ENCODE measurements at regions not wholly inside any gene's neighbourhood (a gene's known extent, or its start where the extent isn't known, plus 50 kb on each side); places are given as distances from the start of the nearest gene placed in this dataset.

GRCh38 chr12:59890896-59891579 is 295.2 kb downstream of the SLC16A7 start:
- Histone ChIP-seq H3K36me3 (ENCODE audit: insufficient read depth, low read length) (no peaks in the 10 kb centered on the region), H3K4me1 (ENCODE audit: insufficient read depth, low read length) (no peaks in the 10 kb centered on the region), H3K27ac (ENCODE audit: low read depth, low read length) (no peak overlapping the region), H3K4me3 (ENCODE audit: low read length) (no peak overlapping the region), H3K27me3 (ENCODE audit: insufficient read depth, low read length, poor library complexity, severe bottlenecking) (no peaks in the 10 kb centered on the region), H3K9me3 (ENCODE audit: low read length) (no peaks in the 10 kb centered on the region)
- ChIA-PET CTCF (no interaction called here), POLR2A (no interaction called here)
- no peaks in the 10 kb centered on the region for H3K36me3 Mint-ChIP-seq
- peaks cover 0 to 2% (median 0%) of the 10 kb centered on the region in 5 donors for H3K9me3 Mint-ChIP-seq
- no peaks in the 10 kb centered on the region for H3K4me1 Mint-ChIP-seq
- DNase-seq, result no peak
- no peak overlapping the region for H3K27ac Mint-ChIP-seq
- H3K4me3 Mint-ChIP-seq, result no peak overlapping the region
- peaks cover 0 to 2% of the 10 kb centered on the region in 2 donors for H3K27me3 Mint-ChIP-seq

DNA sequence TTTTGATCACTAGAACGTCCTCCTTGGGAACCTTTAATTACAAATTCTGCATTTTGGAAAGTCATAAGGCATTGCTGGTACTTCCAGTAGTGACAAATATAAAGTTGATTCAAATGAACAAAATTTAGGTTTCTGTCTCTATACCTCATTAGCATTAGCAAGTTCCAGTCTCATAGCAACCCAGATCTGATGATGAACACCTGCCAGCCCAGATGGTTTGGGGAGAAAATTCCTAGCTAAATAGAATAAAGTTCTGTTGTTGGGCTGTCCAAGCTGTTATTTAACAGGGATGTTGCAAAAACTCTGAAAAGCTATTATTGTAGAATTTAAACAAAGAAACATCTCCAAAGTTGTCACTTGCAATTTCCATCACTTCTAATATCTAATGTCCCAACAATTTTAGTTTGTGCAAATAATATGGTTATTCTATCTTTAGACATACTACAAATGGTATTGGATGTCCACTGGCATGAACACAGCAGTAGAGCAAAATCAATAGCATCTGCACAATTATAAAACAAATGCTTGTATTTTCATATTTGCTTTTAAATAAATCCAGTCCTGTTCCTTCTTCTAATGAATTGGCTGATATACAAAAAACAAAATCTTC is 299.4 kb downstream of the SLC16A7 start:
- Histone ChIP-seq H3K36me3 (ENCODE audit: insufficient read depth, low read length) (no peaks in the 10 kb centered on the region), H3K4me1 (ENCODE audit: insufficient read depth, low read length) (no peaks in the 10 kb centered on the region), H3K27ac (ENCODE audit: low read depth, low read length) (no peak overlapping the region), H3K4me3 (ENCODE audit: low read length) (no peak overlapping the region), H3K9me3 (ENCODE audit: low read length) (no peaks in the 10 kb centered on the region), H3K27me3 (ENCODE audit: insufficient read depth, low read length, poor library complexity, severe bottlenecking) (no peaks in the 10 kb centered on the region)
- Mint-ChIP-seq H3K27me3 (no peaks in the 10 kb centered on the region), H3K4me3 (no peak overlapping the region), H3K27ac (no peak overlapping the region), H3K9me3 (peaks cover 0 to 2% (median 0%) of the 10 kb centered on the region in 5 donors), H3K4me1 (no peaks in the 10 kb centered on the region), H3K36me3 (no peaks in the 10 kb centered on the region)
- ChIA-PET CTCF (no interaction called here), POLR2A (no interaction called here)
- DNase-seq, result no peak

- Histone ChIP-seq H3K36me3 (ENCODE audit: insufficient read depth, low read length) (no peaks in the 10 kb centered on the region), H3K9me3 (ENCODE audit: low read length) (no peaks in the 10 kb centered on the region), H3K27ac (ENCODE audit: low read depth, low read length) (no peak overlapping the region), H3K4me3 (ENCODE audit: low read length) (no peak overlapping the region), H3K27me3 (ENCODE audit: insufficient read depth, low read length, poor library complexity, severe bottlenecking) (no peaks in the 10 kb centered on the region), H3K4me1 (ENCODE audit: insufficient read depth, low read length) (no peaks in the 10 kb centered on the region)
- DNase-seq, result no peak
- H3K27me3 Mint-ChIP-seq, result no peaks in the 10 kb centered on the region
- ChIA-PET CTCF (no interaction called here), POLR2A (no interaction called here)
- no peak overlapping the region for H3K4me3 Mint-ChIP-seq
- no peaks in the 10 kb centered on the region for H3K4me1 Mint-ChIP-seq
- H3K9me3 Mint-ChIP-seq, result peaks cover 0 to 5% (median 2%) of the 10 kb centered on the region in 5 donors
- H3K36me3 Mint-ChIP-seq, result peaks cover 0 to 2% (median 0%) of the 10 kb centered on the region in 3 donors
- H3K27ac Mint-ChIP-seq, result no peak overlapping the region
Measured at GRCh38 chr12:59904874-59905521, 309.2 kb downstream of the SLC16A7 start.

- Mint-ChIP-seq H3K4me3 (no peak overlapping the region), H3K36me3 (no peaks in the 10 kb centered on the region)
Measured at GRCh38 chr12:59911516-59911915, 315.7 kb downstream of the SLC16A7 start.

GRCh38 chr12:59916988-59917387 is 321.2 kb downstream of the SLC16A7 start:
- DNase-seq, result no peak
- Histone ChIP-seq H3K36me3 (ENCODE audit: insufficient read depth, low read length) (no peaks in the 10 kb centered on the region), H3K9me3 (ENCODE audit: low read length) (no peaks in the 10 kb centered on the region), H3K4me1 (ENCODE audit: insufficient read depth, low read length) (no peaks in the 10 kb centered on the region), H3K27me3 (ENCODE audit: insufficient read depth, low read length, poor library complexity, severe bottlenecking) (no peaks in the 10 kb centered on the region), H3K4me3 (ENCODE audit: low read length) (no peak overlapping the region), H3K27ac (ENCODE audit: low read depth, low read length) (no peak overlapping the region)
- Mint-ChIP-seq H3K27me3 (no peaks in the 10 kb centered on the region), H3K4me3 (no peak overlapping the region), H3K27ac (no peak overlapping the region), H3K4me1 (no peaks in the 10 kb centered on the region), H3K9me3 (peaks cover 2 to 4% (median 3%) of the 10 kb centered on the region in 5 donors), H3K36me3 (no peaks in the 10 kb centered on the region)
- ChIA-PET CTCF (no interaction called here), POLR2A (no interaction called here)

More at GRCh38 chr12:59911516-59911915, 315.7 kb downstream of the SLC16A7 start:
- Histone ChIP-seq H3K4me3 (ENCODE audit: low read length) (no peak overlapping the region), H3K36me3 (ENCODE audit: insufficient read depth, low read length) (no peaks in the 10 kb centered on the region), H3K27me3 (ENCODE audit: insufficient read depth, low read length, poor library complexity, severe bottlenecking) (no peaks in the 10 kb centered on the region), H3K27ac (ENCODE audit: low read depth, low read length) (no peak overlapping the region), H3K9me3 (ENCODE audit: low read length) (no peaks in the 10 kb centered on the region), H3K4me1 (ENCODE audit: insufficient read depth, low read length) (no peaks in the 10 kb centered on the region)
- DNase-seq, result no peak
- Mint-ChIP-seq H3K27ac (no peak overlapping the region), H3K9me3 (peaks cover 0 to 2% (median 0%) of the 10 kb centered on the region in 5 donors), H3K27me3 (no peaks in the 10 kb centered on the region), H3K4me1 (no peaks in the 10 kb centered on the region)
- ChIA-PET CTCF (no interaction called here), POLR2A (no interaction called here)

DNA sequence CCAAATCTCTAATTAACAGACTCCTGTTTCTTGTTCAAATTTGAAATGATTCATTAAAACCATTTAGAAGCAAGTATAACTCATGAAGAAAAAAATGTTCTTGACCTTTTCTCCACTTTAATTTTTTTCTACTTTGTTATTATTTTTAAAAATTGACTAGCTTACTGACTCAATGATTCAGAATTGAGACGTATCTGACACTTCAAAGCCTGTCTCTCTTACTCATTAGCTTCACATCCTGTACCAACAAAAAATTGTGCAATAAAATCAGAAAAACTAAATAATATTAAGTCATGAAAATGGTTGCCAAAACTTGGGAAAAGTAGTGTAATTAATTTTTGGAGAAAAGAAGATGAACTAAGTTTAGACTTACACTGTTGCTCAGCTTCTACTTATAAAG is 331.2 kb downstream of the SLC16A7 start:
- Histone ChIP-seq H3K4me3 (ENCODE audit: low read length) (no peak overlapping the region), H3K27me3 (ENCODE audit: insufficient read depth, low read length, poor library complexity, severe bottlenecking) (no peaks in the 10 kb centered on the region), H3K36me3 (ENCODE audit: insufficient read depth, low read length) (no peaks in the 10 kb centered on the region), H3K27ac (ENCODE audit: low read depth, low read length) (no peak overlapping the region), H3K4me1 (ENCODE audit: insufficient read depth, low read length) (no peaks in the 10 kb centered on the region), H3K9me3 (ENCODE audit: low read length) (no peaks in the 10 kb centered on the region)
- DNase-seq, result no peak
- POLR2A ChIA-PET, result no interaction called here
- Mint-ChIP-seq H3K4me3 (no peak overlapping the region), H3K27me3 (no peaks in the 10 kb centered on the region), H3K9me3 (peaks cover 0 to 1% (median 0%) of the 10 kb centered on the region in 5 donors), H3K36me3 (no peaks in the 10 kb centered on the region), H3K4me1 (no peaks in the 10 kb centered on the region), H3K27ac (no peak overlapping the region)
- CTCF ChIA-PET, result no interaction called here

GRCh38 chr12:59928416-59928815 is 332.6 kb downstream of the SLC16A7 start:
- Mint-ChIP-seq H3K4me3 (no peak overlapping the region), H3K36me3 (no peaks in the 10 kb centered on the region), H3K27ac (no peak overlapping the region), H3K9me3 (peaks cover 0 to 3% (median 0%) of the 10 kb centered on the region in 5 donors), H3K4me1 (no peaks in the 10 kb centered on the region), H3K27me3 (no peaks in the 10 kb centered on the region)
- CTCF ChIA-PET, result no interaction called here
- H3K36me3 ChIP-seq (ENCODE audit: insufficient read depth, low read length), result no peaks in the 10 kb centered on the region
- H3K27me3 ChIP-seq (ENCODE audit: insufficient read depth, low read length, poor library complexity, severe bottlenecking), result no peaks in the 10 kb centered on the region
- no peak for DNase-seq
- H3K4me3 ChIP-seq (ENCODE audit: low read length), result no peak overlapping the region
- H3K4me1 ChIP-seq (ENCODE audit: insufficient read depth, low read length), result no peaks in the 10 kb centered on the region
- H3K9me3 ChIP-seq (ENCODE audit: low read length), result no peaks in the 10 kb centered on the region
- H3K27ac ChIP-seq (ENCODE audit: low read depth, low read length), result no peak overlapping the region
- POLR2A ChIA-PET, result no interaction called here

DNA sequence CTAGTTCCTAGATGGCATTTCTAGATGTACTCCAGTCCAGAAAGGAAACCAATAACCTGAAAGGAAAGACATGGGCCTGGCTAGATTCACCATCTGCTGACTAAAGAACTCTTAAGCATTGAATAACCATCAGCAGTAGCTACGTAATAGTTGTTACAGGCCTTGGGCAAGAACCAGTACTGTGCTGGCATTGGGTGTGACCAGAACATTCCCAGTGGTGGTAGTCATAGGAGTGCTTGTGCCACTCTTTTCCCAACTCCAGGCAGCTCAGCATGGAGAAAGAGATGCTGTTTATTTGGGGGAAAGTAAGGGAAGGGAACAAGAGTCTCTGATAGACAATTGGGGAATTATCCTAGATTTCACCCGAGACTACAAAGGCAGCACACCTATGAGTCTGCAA is 333.3 kb downstream of the SLC16A7 start:
- Mint-ChIP-seq H3K4me1 (no peaks in the 10 kb centered on the region), H3K27ac (no peak overlapping the region), H3K9me3 (peaks cover 0 to 3% (median 0%) of the 10 kb centered on the region in 5 donors), H3K27me3 (no peaks in the 10 kb centered on the region), H3K4me3 (no peak overlapping the region), H3K36me3 (no peaks in the 10 kb centered on the region)
- H3K27ac ChIP-seq (ENCODE audit: low read depth, low read length), result no peak overlapping the region
- H3K36me3 ChIP-seq (ENCODE audit: insufficient read depth, low read length), result no peaks in the 10 kb centered on the region
- POLR2A ChIA-PET, result no interaction called here
- DNase-seq, result no peak
- H3K4me1 ChIP-seq (ENCODE audit: insufficient read depth, low read length), result no peaks in the 10 kb centered on the region
- no peaks in the 10 kb centered on the region for H3K27me3 ChIP-seq (ENCODE audit: insufficient read depth, low read length, poor library complexity, severe bottlenecking)
- CTCF ChIA-PET, result no interaction called here
- H3K9me3 ChIP-seq (ENCODE audit: low read length), result no peaks in the 10 kb centered on the region
- no peak overlapping the region for H3K4me3 ChIP-seq (ENCODE audit: low read length)

All from CD8-positive, alpha-beta memory T cell (primary cell).